GM19438 (cell line): ENCODE measurements at regions not wholly inside any gene's neighbourhood (a gene's known extent, or its start where the extent isn't known, plus 50 kb on each side); places are given as distances from the start of the nearest gene placed in this dataset.
A peak's percentile ranks its signal among the peaks of the same experiment; 100 is the strongest.

ENCODE experiments used
- ATAC-seq: cut with Tn5 transposase; IDR thresholded peaks from one replicate; pipeline ENCODE4 v1.9.1; 2021; ENCODE audit warnings: low read depth; ENCODE audit not compliant: unreplicated experiment

GRCh38 chr11:35076201-35077100 is 62.5 kb upstream of the CD44 start:
- ATAC-seq = no peak

- ATAC-seq = peak; percentile 48
These were observed 61.1 kb upstream of the CD44 start for GRCh38 chr11:35077709-35078469.

- no peak for ATAC-seq
These were observed 60.6 kb upstream of the CD44 start for GRCh38 chr11:35078470-35078735.

- ATAC-seq = no peak
These were observed 59.4 kb upstream of the CD44 start for GRCh38 chr11:35079611-35080010.

- peak; percentile 78 for ATAC-seq
These were observed 56.4 kb upstream of the CD44 start for GRCh38 chr11:35082321-35083180.

- ATAC-seq = no peak
These were observed 55.9 kb upstream of the CD44 start for GRCh38 chr11:35083181-35083430.

- ATAC-seq = peak; percentile 37
These were observed 55.3 kb upstream of the CD44 start for GRCh38 chr11:35083431-35084238.

GRCh38 chr11:35084817-35085440 is 54.0 kb upstream of the CD44 start:
- ATAC-seq = no peak

- ATAC-seq = no peak
These were observed 53.3 kb upstream of the CD44 start for GRCh38 chr11:35085531-35086165.

- no peak for ATAC-seq
These were observed 51.3 kb upstream of the CD44 start for GRCh38 chr11:35087648-35088047.

- no peak for ATAC-seq
These were observed 50.7 kb upstream of the CD44 start for GRCh38 chr11:35088226-35088625.

- ATAC-seq = no peak
These were observed 50.3 kb upstream of the CD44 start for GRCh38 chr11:35088676-35089075.
